Stimulated activated CD4-positive, alpha-beta T cell treated with anti-CD3 and anti-CD28 coated beads, TNF-alpha, amount 100 ng/mL, for 24 hours (primary cell): ENCODE measurements at regions not wholly inside any gene's neighbourhood (a gene's known extent, or its start where the extent isn't known, plus 50 kb on each side); places are given as distances from the start of the nearest gene placed in this dataset.
"Not testable (repeated sequence)": the region's sequence is repeated elsewhere in the genome, so short reads cannot be mapped to it uniquely, and the experiment has no call there.

Experiments
- DNase-seq, 3 experiments: peaks; one replicate each; pipeline ENCODE4 v3.0.0-alpha.2; 2020; ENCODE audit warnings: low read depth in 3 of 3

GRCh38 chr2:52558265-52558664 lies 1209.3 kb upstream of the CHAC2 start:
- DNase-seq: no peak

- DNase-seq: no peak
These were observed 1225.3 kb upstream of the CHAC2 start for GRCh38 chr2:52542297-52542696.

DNA sequence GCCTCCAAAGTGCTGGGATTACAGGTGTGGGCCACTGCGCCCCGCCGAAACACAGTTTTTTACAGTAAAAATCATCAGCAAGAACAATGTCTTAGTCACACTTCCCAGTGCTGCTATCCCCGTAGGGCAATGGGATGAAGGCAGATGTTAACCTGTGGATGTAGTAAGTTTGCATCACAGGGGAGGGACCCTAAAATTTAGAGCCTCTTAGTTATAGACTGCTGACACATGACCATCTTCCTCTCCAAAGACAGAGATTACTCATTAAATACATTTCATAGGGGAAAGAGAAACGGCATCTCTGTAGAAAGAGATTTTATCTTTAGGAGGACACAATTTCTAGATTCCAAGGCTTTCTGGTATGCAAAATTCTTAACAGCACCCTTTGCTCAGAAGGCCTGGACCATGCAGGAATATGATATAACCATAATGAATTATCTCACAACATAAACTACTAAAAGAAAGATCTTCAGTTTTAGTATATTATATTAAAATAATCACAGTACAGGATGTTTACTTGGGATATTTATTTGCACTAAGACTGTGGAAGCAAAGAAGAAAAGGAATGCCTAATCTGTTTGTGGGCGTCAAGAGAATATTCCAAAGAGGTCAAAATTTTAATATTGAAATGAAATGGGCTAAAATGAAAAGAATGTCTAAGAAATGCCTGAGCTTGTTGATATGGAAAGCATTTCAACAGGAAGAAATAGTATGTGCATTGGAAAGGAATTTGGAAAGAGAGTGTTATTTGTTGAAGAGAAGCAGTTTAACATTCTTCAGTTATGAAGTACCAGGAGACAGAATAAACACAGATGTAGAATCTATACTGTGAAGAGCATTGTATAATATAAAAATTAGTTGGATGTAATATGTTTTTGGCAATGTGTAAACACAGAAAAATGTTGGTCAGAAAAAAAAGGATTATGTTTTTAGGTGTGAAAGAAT lies 1228.3 kb upstream of the CHAC2 start:
- DNase-seq: no peak

DNA sequence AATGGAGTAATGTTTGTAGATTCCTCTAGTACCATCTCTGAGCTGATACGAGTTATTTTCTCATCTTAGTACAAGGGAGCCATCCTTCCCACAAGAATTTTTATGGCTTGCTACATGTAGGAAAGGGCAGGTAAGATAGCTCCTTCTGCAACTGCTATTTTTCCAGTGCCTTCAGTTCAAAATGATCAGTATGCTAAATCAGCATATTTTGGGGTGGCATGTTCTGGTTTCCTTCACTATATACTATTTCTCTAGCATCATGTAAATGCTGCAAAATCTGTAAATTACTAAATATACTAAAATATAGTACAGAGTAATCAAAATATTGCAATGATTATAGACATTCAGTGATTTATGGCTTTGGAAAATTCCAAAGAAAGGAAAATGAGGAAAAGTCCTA lies 1230.0 kb upstream of the CHAC2 start:
- no peak for DNase-seq

DNA sequence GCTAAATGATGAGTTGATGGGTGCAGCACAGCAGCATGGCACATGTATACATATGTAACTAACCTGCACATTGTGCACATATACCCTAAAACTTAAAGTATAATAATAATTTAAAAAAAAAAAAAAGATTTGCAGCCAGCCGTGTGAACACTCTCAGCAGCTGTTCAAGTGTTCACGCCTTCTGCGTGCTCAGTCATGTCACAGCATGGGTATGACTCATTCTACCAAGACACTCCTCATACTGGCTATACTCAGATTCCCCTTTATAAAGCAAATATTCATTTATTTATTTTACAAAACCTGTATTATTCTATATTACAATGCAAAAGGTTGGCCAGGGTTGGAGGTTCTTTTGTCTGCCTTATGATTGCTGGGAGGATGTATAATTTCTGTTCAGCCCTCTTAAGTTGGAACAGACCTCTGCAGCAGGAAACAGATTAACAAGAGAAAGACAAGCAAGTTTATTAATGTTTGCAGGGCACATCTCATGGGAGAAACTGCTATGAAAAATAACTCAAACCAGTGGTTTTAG lies 1230.6 kb upstream of the CHAC2 start:
- no peak for DNase-seq

GRCh38 chr2:52532956-52533355 lies 1234.6 kb upstream of the CHAC2 start:
- DNase-seq: no peak

DNA sequence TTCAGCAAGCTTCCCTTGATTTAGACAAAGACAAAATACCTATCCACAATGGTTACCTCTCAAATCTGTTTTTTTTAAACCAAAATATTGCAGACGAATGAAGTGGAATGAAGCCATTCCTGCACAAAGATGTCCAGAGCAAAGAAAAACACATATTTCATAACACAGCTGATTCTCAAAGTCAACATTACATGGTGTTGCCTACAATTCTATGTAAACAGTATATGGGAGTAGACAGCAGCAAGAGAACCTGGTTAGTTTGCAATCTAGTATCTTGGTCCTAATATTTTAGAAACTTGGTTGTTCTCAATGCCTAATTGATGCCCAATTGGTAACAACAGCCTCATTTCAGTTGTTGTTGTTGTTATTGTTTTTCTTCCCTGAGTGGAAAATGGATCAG lies 1240.9 kb upstream of the CHAC2 start:
- no peak for DNase-seq

DNA sequence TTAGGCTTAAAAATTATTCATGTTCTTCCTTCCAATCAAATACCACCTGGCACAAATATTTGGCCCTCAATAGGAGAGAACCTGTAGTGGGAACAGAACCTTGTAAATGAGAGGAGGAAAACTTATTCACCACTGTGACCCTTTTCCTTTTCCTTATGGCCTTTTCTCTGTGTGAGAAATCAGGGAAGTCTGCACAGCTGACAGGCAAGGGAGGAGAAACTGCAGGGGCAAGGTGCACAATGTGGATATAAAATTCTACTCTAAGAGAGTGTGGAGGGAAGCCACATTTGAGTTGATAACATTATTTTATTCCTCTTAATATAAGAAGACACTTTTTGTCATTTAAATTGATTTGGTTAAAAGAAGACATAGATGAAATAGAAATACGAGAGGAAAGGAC lies 1247.0 kb upstream of the CHAC2 start:
- no peak for DNase-seq

GRCh38 chr2:52518678-52519077 lies 1248.9 kb upstream of the CHAC2 start:
- no peak for DNase-seq

GRCh38 chr2:52512760-52513159 lies 1254.8 kb upstream of the CHAC2 start:
- no peak for DNase-seq

GRCh38 chr2:52510432-52510831 lies 1257.2 kb upstream of the CHAC2 start:
- no peak for DNase-seq

- no peak for DNase-seq
These were observed 1265.1 kb upstream of the CHAC2 start for GRCh38 chr2:52502476-52502860.

DNA sequence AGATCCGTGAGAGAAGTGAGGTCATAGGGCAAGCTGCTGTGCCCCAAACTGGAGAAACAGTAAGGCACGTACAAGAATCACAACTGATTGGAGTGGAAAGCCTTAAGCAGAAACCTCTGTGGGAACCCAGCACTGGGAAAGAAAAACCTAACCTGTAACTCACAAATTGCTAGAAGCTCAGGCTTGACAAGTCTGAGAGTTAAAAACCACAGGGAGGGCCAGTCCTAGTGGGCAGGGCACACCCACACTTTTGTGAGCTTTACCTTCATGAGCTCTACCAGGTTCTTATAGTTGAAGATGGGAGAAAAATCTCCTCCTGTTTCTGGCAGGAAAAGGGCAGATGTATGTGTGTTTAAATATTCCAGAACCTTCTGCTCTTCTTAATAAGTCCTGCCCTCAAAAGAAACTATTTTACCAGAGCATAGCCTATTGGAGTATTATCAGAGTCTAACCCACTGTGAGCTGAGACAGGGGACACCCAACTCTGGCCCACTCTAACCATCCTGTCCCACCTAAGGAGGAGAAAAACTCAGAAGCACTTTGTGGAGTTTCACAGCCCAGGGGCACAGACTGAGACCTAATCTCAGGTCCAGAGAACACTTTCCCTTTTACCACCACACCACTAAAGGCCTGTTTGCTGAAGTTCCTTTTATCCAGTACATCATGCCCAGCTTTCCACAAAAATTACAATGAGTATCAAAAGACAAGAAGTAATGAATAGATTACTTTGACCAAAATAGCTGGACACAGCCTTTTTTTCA lies 1265.7 kb upstream of the CHAC2 start:
- no peak for DNase-seq

- no peak for DNase-seq
These were observed 1267.0 kb upstream of the CHAC2 start for GRCh38 chr2:52500561-52500960.

- DNase-seq: no peak
These were observed 1269.4 kb upstream of the CHAC2 start for GRCh38 chr2:52498077-52498750.

DNA sequence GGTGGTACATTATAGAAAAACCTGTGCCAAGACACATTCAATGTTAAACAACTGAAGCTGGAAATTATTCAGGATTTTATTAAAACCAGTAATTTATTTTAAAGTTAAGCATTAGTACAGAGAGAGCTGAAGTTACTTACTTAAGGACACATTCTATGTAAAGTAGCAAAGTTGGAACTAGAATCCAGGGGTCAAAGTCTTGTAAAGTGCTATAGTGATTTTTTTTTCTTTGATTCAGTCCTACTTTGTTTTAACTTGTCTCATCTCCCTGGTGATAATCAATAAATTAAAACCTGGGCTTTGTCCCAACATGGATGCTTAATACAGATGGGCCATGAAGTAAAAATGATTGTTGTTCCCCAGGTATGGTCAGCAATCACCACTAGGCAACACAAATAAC lies 1271.8 kb upstream of the CHAC2 start:
- DNase-seq: no peak

DNA sequence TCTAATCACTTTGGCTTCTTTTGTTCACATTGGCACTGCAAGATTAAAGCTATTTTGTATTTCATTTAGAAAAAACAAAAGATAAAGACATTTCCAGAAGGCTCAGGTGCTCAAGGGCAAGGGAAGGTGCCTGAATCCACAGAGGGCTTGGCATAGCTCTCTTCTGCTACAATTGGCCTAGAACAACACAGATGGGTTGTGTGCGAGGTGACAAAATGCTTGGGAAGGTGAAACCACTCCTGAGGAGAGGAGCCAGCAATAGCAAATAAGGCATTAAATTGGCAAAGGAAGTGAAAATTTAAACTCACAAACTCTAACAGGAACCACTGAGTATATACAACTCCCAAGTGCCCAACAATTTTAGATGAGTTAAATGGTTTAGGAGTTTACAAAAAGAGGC lies 1290.4 kb upstream of the CHAC2 start:
- DNase-seq: no peak

DNA sequence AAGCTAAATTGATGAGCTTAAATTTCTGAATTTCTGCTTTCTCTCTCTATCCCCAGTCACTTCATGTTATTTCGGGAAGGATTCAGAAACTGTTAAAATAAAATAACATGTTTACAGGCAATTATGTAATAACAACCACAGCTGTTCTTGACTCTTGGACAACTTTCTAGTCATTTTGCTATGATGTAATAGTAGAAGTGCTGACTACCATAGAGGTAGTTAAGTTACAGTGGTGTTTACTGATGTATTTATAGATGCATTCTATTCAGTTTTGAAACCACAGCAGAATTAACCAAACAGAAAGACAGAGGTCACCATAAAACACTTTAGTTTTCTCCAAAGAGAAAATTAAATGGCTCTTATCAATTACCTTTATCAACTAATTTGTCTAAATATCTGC lies 1292.0 kb upstream of the CHAC2 start:
- no peak for DNase-seq

- no peak for DNase-seq
These were observed 1293.5 kb upstream of the CHAC2 start for GRCh38 chr2:52474091-52474490.

GRCh38 chr2:52473526-52473925 lies 1294.1 kb upstream of the CHAC2 start:
- DNase-seq: no peak

- DNase-seq: not testable (repeated sequence)
These were observed 1297.1 kb upstream of the CHAC2 start for GRCh38 chr2:52470457-52470856.

DNA sequence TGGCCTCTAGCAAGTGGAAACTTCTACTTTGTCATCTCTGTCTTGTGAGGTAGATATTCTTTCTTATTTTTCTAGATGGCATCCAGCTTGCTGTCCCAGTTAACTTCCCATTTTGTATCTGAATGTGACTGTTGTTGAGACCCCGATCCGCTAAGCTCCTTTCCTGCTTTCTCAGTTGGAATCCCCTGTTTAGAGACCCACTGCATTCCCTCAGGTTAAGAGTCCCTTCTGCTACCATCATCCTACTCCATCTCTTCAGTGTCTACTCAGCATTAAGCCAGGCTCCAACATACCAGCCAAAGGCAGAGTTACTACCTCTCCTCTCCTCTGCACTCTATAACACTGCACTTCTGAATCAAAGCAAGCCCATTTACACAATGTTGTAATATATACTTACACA lies 1300.4 kb upstream of the CHAC2 start:
- DNase-seq: no peak
